AG09309 (cell line): ENCODE measurements at regions not wholly inside any gene's neighbourhood (a gene's known extent, or its start where the extent isn't known, plus 50 kb on each side); places are given as distances from the start of the nearest gene placed in this dataset.

Source experiments
- DNase-seq: peaks from one replicate; pipeline ENCODE4 v3.0.0-alpha.2; 2010; ENCODE audit warnings: low read depth
- H3K4me3 ChIP-seq: 2 replicates; pipeline ENCODE4 v1.5.1; 2011; ENCODE audit warnings: mild to moderate bottlenecking, low read depth, low read length, moderate library complexity; ENCODE audit not compliant: control insufficient read depth
- CTCF ChIP-seq: IDR thresholded peaks from 2 replicates; pipeline ENCODE4 v1.5.1; 2011; ENCODE audit warnings: mild to moderate bottlenecking, low read depth, low read length, inconsistent platforms; ENCODE audit not compliant: insufficient read depth, control insufficient read depth; ENCODE audit errors: missing control alignments

- H3K4me3 ChIP-seq = no peak overlapping the region
- TF ChIP-seq CTCF = no peak
- DNase-seq = no peak
These were observed 591.4 kb downstream of the RNF144B start for GRCh38 chr6:18978337-18979128.

- TF ChIP-seq CTCF = no peak
- no peak for DNase-seq
- no peak overlapping the region for H3K4me3 ChIP-seq
These were observed 597.9 kb downstream of the RNF144B start for GRCh38 chr6:18985061-18985460.

- no peak for TF ChIP-seq CTCF
- H3K4me3 ChIP-seq = no peak overlapping the region
- no peak for DNase-seq
These were observed 598.8 kb downstream of the RNF144B start for GRCh38 chr6:18985996-18986395.

GRCh38 chr6:18988636-18989035 is 601.5 kb downstream of the RNF144B start:
- no peak for DNase-seq

GRCh38 chr6:18990059-18990978 is 603.2 kb downstream of the RNF144B start:
- H3K4me3 ChIP-seq = no peak overlapping the region
- peak; percentile 48 for TF ChIP-seq CTCF
- DNase-seq = no peak

More at GRCh38 chr6:18988636-18989035, 601.5 kb downstream of the RNF144B start:
- TF ChIP-seq CTCF = no peak
- H3K4me3 ChIP-seq = no peak overlapping the region

- peak; percentile 70 for TF ChIP-seq CTCF
- no peak overlapping the region for H3K4me3 ChIP-seq
- DNase-seq = peak; percentile 23
These were observed 610.3 kb downstream of the RNF144B start for GRCh38 chr6:18997375-18997826.
